ENCODE measurements at regions not wholly inside any gene's neighbourhood (a gene's known extent, or its start where the extent isn't known, plus 50 kb on each side); places are given as distances from the start of the nearest gene placed in this dataset.

GRCh38 chr12:33832900-33833299 is 189.4 kb upstream of the ALG10 start:
- Histone ChIP-seq H3K4me2 (ENCODE audit: low read depth, low read length, poor library complexity, severe bottlenecking) (no peak overlapping the region), H3K79me2 (ENCODE audit: insufficient read depth, low read length) (no peaks in the 10 kb centered on the region), H2AFZ (ENCODE audit: low read length) (no peak overlapping the region), H3K9me3 (ENCODE audit: insufficient read depth, low read depth, low read length) (0 out of 2 replicates have a peak, but pooled peaks cover 7% of the 10 kb centered on the region), H3K4me1 (ENCODE audit: insufficient read depth, low read length, poor library complexity, severe bottlenecking) (no peaks in the 10 kb centered on the region), H3K27me3 (ENCODE audit: insufficient read depth, low read length, poor library complexity, severe bottlenecking) (no peaks in the 10 kb centered on the region), H3K9ac (ENCODE audit: low read depth, low read length, poor library complexity, severe bottlenecking) (no peak overlapping the region), H3F3A (ENCODE audit: low read depth) (no peaks in the 10 kb centered on the region), H3K9me2 (replicated peaks; ENCODE audit: low read depth, low read length) (no peaks in the 10 kb centered on the region), H4K20me1 (ENCODE audit: insufficient read depth, low read length, poor library complexity, severe bottlenecking) (no peaks in the 10 kb centered on the region), H3K36me3 (ENCODE audit: insufficient read depth, low read length) (no peaks in the 10 kb centered on the region), H3K4me3 (ENCODE audit: low read length, poor library complexity, severe bottlenecking) (no peak overlapping the region)
- TF ChIP-seq CTCF (conservative IDR thresholded peaks at IDR 0.05; ENCODE audit: low read length) (no peak), EZH2phosphoT487 (IDR thresholded peaks at IDR 0.05; ENCODE audit: borderline replicate concordance) (no peak)

GRCh38 chr12:33834672-33835071 is 187.6 kb upstream of the ALG10 start:
- no peaks in the 10 kb centered on the region for H3K9me2 ChIP-seq (replicated peaks; ENCODE audit: low read depth, low read length)
- H3K9me3 ChIP-seq (ENCODE audit: insufficient read depth, low read depth, low read length), result 0 out of 2 replicates have a peak, but pooled peaks cover 7% of the 10 kb centered on the region
- no peaks in the 10 kb centered on the region for H3K36me3 ChIP-seq (ENCODE audit: insufficient read depth, low read length)
- H3F3A ChIP-seq (ENCODE audit: low read depth), result no peaks in the 10 kb centered on the region
- H3K9ac ChIP-seq (ENCODE audit: low read depth, low read length, poor library complexity, severe bottlenecking), result no peak overlapping the region
- H3K4me3 ChIP-seq (ENCODE audit: low read length, poor library complexity, severe bottlenecking), result no peak overlapping the region
- TF ChIP-seq EZH2phosphoT487 (IDR thresholded peaks at IDR 0.05; ENCODE audit: borderline replicate concordance) (no peak), CTCF (conservative IDR thresholded peaks at IDR 0.05; ENCODE audit: low read length) (no peak)
- no peaks in the 10 kb centered on the region for H4K20me1 ChIP-seq (ENCODE audit: insufficient read depth, low read length, poor library complexity, severe bottlenecking)
- H2AFZ ChIP-seq (ENCODE audit: low read length), result no peak overlapping the region
- H3K79me2 ChIP-seq (ENCODE audit: insufficient read depth, low read length), result no peaks in the 10 kb centered on the region
- H3K4me2 ChIP-seq (ENCODE audit: low read depth, low read length, poor library complexity, severe bottlenecking), result no peak overlapping the region
- H3K4me1 ChIP-seq (ENCODE audit: insufficient read depth, low read length, poor library complexity, severe bottlenecking), result no peaks in the 10 kb centered on the region
- H3K27me3 ChIP-seq (ENCODE audit: insufficient read depth, low read length, poor library complexity, severe bottlenecking), result no peaks in the 10 kb centered on the region

DNA sequence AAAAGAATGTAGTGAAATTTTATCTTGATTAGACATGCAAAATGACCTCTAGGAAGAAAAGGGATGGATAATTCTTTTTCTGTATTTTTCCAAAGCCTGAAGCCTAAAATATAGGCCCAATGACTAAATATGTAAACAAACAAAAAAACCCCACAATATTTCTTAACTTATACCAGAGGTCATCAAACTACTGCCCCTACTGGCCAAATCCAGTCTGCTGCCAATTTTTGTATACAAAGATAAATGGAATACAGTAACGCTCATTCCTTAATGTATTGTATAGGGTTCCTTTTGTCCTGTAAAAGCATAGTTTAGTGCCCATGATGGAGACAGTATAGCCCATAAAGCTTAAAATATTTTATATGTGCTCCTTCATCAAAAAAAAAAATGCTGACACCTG is 145.7 kb upstream of the ALG10 start:
- Histone ChIP-seq H3K4me3 (ENCODE audit: low read length, poor library complexity, severe bottlenecking) (no peak overlapping the region), H3K4me1 (ENCODE audit: insufficient read depth, low read length, poor library complexity, severe bottlenecking) (no peaks in the 10 kb centered on the region), H3K27me3 (ENCODE audit: insufficient read depth, low read length, poor library complexity, severe bottlenecking) (no peaks in the 10 kb centered on the region), H2AFZ (ENCODE audit: low read length) (no peak overlapping the region), H4K20me1 (ENCODE audit: insufficient read depth, low read length, poor library complexity, severe bottlenecking) (no peaks in the 10 kb centered on the region), H3K79me2 (ENCODE audit: insufficient read depth, low read length) (no peaks in the 10 kb centered on the region), H3K9me2 (replicated peaks; ENCODE audit: low read depth, low read length) (no peaks in the 10 kb centered on the region), H3K4me2 (ENCODE audit: low read depth, low read length, poor library complexity, severe bottlenecking) (no peak overlapping the region), H3K9ac (ENCODE audit: low read depth, low read length, poor library complexity, severe bottlenecking) (no peak overlapping the region), H3K9me3 (ENCODE audit: insufficient read depth, low read depth, low read length) (no peaks in the 10 kb centered on the region), H3K36me3 (ENCODE audit: insufficient read depth, low read length) (no peaks in the 10 kb centered on the region), H3F3A (ENCODE audit: low read depth) (no peaks in the 10 kb centered on the region)
- TF ChIP-seq EZH2phosphoT487 (IDR thresholded peaks at IDR 0.05; ENCODE audit: borderline replicate concordance) (no peak), CTCF (conservative IDR thresholded peaks at IDR 0.05; ENCODE audit: low read length) (peak; percentile 24; the same call in 1 of the 2 replicates)

Data from Loucy (cell line).